GM18511 (cell line): ENCODE measurements at regions not wholly inside any gene's neighbourhood (a gene's known extent, or its start where the extent isn't known, plus 50 kb on each side); places are given as distances from the start of the nearest gene placed in this dataset.

ENCODE experiments used
- ATAC-seq: cut with Tn5 transposase; IDR thresholded peaks from one replicate; pipeline ENCODE4 v1.9.1; 2021; ENCODE audit warnings: mild to moderate bottlenecking, moderate library complexity; ENCODE audit not compliant: unreplicated experiment

DNA sequence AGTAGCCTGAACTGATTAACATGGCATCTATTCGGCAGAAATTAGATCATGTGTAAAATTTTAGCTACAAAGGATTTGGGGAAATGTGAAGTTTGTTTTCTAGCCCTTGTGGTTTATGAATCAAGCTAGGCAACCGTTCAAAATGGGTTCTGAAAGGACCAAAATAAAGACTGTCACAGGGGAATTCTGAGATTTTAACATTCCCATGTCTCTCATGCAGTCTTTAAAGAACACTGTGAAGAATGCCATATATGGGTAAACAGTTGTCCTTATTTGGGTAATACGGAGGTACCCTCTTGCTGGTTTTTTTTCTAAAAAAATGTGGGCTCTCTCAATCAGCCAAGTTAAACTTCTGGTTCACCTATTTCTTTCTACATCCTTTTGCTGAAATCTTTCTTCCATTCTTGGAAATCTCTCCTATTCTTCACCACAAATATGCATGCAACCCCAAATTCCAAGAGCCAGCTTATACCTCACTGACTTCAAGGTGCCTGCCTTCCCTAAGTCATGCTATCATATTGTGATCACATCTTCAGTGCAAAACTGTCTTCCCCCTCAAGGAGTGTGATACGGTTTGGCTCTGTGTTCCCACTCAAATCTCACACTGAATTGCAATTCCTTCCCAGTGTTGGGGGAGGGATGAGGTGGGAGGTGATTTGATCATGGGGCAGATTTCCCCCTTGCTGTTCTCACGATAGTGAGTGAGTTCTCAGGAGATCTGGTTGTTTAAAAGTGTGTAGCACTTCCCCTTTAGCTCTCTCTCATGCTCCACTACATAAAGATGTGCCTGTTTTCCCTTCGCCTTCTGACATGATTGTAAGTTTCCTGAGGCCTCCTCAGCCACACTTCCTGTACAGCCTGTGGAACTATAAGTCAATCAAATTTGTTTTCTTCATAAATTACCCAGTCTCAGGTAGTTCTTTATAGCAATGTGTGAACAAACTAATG lies 308.7 kb downstream of the TTLL7 start:
- ATAC-seq = no peak

DNA sequence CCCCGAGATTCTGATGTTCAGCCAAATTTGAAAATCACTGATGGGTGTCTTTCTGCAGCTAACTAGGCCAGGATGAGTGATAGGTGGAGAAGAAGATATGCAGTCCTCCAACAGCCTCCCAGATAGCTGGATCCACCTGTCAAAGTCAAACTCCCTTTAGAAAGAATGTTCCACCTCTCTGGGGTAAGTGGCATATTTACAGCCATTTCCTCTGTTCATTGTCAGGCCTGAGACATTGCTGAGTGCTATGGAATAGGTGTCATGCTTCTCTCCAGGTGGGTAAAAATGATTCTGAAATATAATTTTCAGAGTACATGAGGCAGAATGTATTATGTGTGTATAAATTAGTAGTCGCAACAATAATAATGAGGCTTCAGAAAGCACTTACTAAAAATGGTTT lies 316.8 kb downstream of the TTLL7 start:
- no peak for ATAC-seq

DNA sequence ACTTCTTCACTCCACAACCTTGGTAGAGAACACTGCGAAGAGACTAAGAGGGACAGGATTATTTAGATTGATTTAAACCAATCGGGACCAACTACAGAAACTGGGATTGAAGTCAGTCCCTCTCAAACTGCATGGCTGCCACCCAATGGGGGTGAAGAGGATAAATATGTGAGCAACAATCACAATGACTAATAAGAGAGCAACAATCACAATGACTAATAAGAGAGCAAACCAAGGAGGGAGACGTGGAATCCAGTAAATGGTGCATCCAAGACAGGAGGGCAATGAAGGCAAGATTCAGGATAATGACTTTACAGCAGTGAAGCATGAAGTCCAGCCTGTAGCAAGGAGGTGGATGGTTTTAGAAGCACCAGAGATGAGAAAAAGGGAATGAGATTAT lies 322.8 kb downstream of the TTLL7 start:
- no peak for ATAC-seq

DNA sequence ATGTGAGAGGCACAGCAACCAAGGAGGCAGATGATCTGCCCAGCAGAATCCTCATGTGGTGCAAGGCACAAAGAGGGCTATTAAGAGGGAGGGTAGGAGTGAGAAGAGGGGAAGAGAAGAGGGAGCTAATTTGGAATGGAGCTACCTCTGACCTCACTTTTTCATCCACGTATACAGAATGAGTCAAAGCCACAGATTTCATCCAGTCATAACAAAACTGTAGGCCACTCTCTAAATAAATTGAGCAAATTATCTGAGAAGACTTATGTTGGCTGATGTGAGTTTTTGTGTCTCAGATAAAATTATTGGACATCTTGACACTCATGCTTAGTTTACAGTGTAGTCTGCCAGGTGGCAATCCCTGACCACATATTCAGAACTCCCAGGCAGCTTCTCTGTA lies 325.6 kb downstream of the TTLL7 start:
- ATAC-seq = peak; percentile 62

DNA sequence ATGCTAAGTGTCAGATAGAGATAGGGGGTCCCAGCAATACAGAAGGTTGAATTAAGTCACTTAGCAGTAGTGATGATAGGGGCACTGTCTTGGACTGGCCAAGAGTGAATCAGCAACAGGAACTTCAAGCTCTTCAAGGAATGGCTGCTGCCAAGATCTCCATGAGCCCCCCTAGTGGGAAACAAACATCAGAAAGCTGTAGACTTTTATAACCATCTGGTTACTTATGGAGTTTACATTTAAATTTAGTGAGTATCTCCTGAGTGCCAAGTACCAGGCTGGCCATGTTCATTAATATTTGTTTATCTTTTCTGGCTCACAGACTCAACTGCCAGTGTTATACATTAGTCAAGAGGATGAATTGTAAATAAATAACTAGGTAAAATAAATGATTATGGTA lies 327.3 kb downstream of the TTLL7 start:
- no peak for ATAC-seq

DNA sequence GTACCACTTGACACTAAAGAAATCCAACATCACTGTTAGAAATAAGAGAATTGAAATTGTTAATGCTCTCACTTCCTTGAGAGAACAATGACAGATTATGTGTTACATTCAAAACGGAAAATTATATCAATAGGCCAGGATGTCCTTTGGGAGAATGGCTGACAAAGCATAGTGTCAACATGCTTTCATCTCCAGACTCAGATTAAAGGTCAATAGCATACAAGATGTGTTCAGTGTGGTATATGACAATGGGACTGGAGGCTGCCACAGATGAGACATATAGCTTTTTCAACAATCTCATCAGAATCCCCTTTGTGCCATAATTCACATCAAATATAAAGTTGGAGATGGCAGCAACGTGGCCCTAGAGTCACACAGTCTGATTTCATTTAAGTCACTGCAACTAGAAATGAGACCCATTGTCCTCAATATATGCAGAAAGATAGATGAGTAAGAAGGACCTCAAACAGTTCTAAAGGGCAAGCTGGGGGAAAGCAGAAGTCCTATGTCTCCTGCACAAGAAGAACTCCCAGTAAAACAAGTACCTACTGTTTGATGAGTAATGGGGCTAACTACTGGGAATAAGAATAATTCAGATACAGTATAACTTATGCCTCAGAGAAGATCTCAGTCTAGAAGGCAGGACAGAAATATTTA lies 327.9 kb downstream of the TTLL7 start:
- no peak for ATAC-seq

DNA sequence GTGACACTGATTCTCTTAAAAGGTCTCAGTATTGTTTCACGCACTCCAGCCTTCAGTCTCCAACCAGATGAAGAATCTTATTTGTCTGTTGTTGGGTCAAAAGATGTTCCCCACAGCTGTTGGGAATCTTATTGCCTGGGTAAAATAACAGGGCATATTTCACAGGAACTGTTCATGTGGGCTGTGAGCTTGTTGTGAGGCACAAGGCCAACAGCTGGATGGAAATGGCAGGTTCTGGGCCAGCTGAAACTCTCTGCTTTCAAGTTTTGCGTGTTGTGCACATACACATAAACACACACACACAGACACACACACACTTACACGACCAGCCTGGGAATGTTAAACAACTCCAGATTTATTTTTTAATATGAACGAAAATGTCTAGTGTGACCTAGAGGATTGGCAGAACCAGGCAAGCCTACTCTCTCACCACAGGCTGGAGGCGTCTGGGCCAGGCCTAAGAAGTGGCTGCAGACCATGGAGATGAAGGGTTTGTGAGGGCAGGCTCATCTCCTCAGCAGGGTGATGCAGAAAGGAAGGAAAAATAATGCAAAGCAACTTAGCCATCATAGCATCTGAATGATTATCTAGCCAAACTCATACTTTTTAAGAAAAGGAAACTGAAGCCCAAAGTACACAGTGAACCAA lies 357.0 kb downstream of the TTLL7 start:
- no peak for ATAC-seq

DNA sequence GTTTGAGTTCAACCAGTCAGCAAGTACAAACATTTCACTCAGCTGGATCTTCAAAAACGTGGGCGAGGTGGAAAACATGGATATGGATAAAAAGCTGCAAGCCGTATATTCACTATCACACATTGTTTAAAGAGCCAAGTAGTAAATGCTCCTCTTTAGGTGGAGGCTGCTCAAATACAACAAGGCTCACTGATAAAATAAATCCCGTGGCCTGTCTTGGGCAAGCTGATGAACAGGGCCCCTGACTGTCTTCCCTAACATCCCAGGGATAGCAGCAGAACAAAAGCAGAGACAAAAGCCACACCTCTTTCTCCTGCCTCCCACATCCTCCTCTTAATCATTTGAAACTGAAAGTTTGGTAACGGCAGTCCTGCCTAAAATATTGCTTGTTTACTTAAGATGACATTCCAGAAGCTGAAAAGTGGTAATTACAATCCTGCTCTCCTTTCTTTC lies 357.7 kb downstream of the TTLL7 start:
- ATAC-seq = no peak

DNA sequence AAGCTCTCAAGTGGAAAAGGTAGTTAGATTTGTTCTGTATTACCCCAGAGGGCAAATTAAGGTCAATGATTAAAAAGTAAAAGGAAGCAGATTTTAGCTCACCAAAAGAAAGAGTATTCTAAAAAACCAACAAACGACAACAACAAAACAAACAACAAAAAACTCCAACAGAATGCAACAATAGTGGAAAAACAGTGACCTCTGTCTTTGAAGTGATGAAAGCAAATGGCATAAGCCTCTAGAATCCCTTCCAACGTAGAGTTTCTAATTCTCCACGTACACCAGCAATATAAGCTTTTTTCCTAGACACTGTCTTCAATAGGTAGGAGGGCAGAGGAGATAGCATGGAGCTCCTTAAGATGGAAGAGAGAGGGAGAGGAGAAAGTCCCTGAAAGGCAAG lies 359.1 kb downstream of the TTLL7 start:
- ATAC-seq = no peak

DNA sequence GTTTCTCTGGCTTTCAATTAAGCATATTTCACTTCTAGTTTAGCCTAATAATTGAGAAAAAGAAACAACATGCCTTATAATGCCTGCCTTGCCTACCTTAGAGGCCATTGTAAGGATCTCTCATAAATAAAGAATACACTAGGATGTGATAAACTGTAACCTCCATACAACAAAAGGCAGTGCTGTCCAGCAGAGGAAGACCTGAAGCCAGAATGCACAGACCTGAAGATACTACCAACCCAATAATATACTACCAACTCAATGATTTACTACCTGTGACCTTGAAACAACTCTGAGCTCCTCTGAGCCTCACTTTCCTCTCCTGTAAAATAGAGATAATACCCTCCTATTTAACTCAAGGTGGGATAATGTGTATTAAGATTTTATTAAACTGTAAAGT lies 361.3 kb downstream of the TTLL7 start:
- no peak for ATAC-seq

DNA sequence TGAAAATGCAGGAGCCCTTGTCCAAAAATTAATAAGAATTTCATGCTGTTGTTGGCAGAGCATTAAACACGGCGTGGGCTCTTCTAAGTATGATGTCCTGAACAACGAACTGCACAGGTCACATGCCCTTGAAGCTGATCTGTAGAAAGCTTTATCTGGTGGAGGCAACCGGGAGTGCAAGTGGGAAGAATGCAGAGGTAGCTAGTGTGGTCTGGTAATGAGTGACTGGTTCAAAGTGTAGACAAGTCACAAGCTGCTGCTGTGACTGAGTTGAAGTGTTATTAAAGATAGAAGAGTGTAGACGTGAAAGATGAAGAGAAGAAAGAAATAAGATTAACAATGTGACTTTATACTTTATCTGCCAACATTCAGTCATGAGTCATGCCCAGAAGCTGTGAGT lies 361.9 kb downstream of the TTLL7 start:
- ATAC-seq = no peak

DNA sequence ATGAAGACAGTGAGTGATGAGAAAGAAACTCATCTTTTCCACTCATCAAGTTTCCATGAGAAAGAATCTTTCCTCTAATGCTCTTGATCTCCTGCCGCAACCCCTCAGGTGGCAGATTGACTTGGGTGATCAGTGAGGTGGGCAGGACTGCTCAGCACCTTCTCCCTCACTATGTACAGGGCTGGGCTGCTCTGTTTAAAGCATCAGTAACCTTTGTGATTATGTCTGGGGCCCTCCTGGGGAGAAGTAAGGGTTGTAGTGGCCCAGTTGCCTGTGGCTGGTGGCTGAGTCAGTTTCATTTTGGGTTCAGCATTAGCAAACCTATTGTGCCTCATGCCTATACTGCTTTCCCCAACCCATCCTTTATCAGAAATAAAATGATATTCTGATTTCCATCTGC lies 366.0 kb downstream of the TTLL7 start:
- ATAC-seq = no peak

DNA sequence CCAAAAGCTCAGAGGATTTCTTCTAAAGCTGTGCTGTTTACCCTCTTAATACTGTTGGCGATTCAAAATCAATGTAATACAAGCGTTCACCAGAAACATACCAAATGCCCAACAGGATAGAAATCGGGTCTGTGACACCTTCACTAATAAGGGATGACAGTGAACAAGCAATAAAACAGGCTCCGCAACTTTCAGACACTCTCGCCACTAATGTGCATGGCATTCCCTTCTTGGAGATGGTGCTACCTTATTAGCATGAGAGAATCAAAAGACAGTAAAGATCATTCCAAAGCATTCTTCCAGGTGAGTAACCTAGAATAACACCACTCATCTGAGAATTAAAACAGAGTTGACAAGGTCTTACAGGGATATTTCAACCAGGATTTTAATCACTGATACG lies 367.1 kb downstream of the TTLL7 start:
- no peak for ATAC-seq

DNA sequence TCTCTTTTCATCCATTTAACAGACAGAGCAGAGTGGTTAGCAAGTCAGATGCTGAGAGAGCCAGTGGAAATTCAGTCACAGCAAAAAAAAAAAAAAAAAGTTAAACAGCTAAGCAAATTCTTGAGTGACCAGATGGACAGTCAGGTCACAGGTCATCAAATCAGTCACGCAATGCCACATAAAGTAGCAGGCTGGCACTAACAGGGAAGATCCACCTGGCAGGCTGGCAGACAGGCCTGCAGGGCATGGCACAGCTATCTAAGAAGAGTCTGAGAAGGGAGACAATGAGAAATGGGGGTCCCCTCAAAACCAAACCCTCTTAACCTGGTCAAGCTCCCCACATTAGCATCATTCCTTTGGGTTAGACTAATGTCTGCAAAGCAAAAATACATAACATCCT lies 371.9 kb downstream of the TTLL7 start:
- ATAC-seq = no peak

DNA sequence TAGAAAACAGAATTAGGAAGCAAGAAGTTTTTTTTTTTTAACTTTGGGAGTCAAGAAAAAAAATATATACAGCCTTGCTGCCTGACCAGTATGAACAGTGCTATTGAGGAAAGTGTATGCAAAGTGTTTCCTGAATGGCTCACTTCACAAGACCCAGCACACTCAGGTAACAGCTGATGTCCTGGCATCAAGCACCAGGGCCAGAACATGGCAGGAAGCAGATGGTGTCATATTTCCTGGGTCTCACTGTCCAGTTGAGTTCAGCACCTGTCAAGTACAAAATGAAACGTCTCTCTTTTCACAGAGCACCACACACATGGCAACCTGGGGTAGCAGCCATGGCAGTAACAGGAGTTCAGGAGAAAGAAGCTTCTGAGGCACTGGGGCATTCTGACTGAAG lies 372.3 kb downstream of the TTLL7 start:
- ATAC-seq = peak; percentile 68

DNA sequence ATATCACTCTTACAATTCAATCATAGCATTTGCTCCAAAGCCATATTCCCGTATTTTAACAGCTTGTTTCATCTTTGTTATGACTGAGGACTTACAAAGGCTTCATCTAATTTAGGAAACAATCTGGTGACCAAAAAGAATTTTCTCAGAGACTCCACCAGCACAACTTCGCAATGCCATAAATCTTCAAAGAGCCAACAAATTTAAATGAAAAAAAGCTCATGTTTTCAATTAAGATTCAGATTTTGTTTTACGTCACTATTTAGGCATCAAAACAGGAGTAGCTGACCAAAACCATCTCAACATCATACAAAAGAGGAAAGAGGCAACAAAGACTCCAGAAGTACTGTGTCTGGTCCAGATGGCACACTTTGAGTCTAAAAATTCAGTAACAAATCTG lies 373.3 kb downstream of the TTLL7 start:
- ATAC-seq = no peak

DNA sequence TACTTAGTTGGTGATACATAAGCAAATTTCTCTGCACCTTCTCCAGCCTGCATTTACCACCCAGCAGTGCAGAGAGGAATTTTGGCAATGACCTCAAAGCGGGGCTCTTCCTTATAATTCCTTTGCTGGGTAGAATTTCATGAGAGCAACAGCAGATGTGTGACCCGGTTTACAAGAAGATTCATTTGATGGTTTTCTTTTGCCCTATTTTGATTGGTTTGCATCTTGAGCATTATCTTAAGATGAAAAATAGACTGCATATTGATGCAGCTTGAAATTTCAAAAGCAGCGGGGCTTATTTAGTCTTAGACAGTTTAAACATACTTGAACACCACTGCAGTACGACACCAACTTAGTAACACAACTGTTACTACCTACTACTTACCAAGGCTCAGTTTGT lies 378.9 kb downstream of the TTLL7 start:
- ATAC-seq = no peak

DNA sequence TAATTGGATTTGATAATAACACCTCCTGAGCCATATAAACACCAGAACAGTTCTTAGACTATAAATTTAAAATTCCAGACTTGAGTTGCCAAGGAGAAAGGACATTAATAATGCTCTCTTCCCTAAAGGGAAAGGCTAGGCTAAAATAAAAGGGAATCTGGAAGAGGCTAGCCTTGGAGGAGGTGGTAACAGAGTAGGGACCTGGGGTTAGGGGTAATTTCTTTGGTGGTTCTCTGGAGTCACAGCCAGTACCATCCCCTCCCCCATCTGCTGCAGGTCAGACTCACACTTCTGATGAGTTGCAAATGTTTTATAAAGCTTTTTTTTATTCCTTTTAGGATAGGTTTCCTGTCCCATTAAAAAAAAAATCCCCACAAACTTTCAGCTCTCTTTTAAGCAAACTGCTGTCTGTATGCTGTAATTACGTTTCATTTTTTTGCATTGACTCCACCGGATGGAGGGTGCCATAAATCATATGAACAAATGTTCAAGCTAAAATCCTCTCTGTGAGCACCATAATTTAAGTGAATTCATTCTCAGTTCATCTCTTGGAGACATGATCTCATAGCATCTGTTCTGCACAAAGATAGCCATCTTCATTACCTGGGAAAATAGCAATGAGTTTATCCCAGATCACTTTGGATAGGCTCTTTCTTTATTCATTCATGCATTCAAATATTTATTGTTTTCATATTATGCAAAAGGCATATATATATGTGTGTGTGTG lies 379.6 kb downstream of the TTLL7 start:
- ATAC-seq = no peak

DNA sequence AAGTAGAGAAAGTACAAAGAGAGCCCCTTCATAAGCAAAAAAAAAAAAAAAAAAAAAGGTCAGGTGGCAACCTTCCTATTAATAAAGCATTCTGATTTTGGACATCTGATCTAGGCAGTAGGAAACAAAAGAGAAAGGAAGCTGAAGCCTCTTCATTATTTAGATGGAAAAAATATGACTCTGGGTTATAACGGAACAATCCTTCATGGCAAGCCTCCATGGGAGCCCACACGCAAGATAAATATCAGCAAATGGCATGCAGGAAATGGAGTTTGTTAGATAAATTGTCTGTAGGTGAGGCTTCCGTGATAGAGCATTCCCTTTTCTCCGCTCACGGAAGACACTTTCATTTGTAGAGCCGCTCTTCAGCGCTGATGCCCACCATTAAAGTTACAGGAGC lies 381.0 kb downstream of the TTLL7 start:
- no peak for ATAC-seq

DNA sequence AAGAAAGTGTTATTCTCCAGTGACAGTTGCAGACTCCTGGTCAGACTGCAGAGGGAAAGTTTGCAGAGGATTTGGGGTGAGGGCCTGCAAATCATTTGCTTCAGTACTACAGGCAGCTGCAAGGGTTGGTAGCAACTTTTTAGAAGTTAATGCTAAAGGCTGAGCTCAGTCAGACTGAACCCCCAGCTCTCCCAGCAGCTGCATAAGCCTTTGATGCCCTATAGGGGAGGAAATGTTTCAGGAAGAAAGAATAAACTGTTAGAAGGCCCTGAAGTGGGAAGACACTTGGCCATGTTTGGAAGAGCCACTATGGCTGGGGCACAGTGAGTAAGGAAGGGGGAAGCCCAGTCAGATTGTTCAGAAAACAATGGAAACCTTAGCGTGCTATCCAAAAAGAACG lies 383.6 kb downstream of the TTLL7 start:
- no peak for ATAC-seq

DNA sequence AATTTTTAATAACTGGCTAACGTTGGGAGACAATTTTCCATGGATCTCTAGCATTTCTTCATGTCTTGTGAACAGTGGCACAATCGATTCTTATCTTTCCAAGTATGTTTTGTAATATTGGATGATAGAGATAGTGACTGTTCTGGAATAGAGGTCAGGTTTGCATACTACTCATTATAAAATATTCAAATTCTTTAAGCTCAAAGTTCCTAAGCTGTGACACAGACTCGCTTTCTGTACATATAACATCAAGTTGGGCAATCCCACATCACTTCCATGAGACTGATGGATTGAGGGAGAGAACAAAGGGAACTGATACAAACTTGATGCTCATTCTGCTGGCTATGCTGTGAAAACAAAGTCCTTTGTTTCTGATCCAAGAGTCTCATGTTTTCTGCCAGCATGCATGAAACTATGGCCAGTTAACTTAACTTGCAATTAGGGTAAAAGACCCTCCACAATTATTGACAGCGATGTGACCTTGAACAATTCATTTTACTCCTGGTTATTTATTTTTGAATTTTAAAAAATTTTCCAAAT lies 392.4 kb downstream of the TTLL7 start:
- no peak for ATAC-seq
